ENCODE measurements at regions not wholly inside any gene's neighbourhood (a gene's known extent, or its start where the extent isn't known, plus 50 kb on each side); places are given as distances from the start of the nearest gene placed in this dataset.
"Not testable (repeated sequence)": the region's sequence is repeated elsewhere in the genome, so short reads cannot be mapped to it uniquely, and the experiment has no call there.

- no peak for TF ChIP-seq CTCF (IDR thresholded peaks at IDR 0.05; ENCODE audit: insufficient read depth, low read length, missing control alignments)
- no peak overlapping the region for H3K4me3 ChIP-seq (ENCODE audit: low read depth, low read length)
- ChIA-PET POLR2A (no interaction called here), CTCF (no interaction called here)
- DNase-seq (ENCODE audit: low read depth, low spot score), result no peak
Measured at GRCh38 chr17:53765609-53766008, 57.1 kb upstream of the KIF2B start.

GRCh38 chr17:53765129-53765528 is 57.6 kb upstream of the KIF2B start:
- no peak for TF ChIP-seq CTCF (IDR thresholded peaks at IDR 0.05; ENCODE audit: insufficient read depth, low read length, missing control alignments)
- no peak for DNase-seq (ENCODE audit: low read depth, low spot score)
- H3K4me3 ChIP-seq (ENCODE audit: low read depth, low read length), result no peak overlapping the region
- CTCF ChIA-PET, result no interaction called here
- POLR2A ChIA-PET, result no interaction called here

- H3K4me3 ChIP-seq (ENCODE audit: low read depth, low read length), result no peak overlapping the region
- ChIA-PET CTCF (no interaction called here), POLR2A (no interaction called here)
- DNase-seq (ENCODE audit: low read depth, low spot score), result no peak
- TF ChIP-seq CTCF (IDR thresholded peaks at IDR 0.05; ENCODE audit: insufficient read depth, low read length, missing control alignments), result no peak
Measured at GRCh38 chr17:53757559-53757958, 65.2 kb upstream of the KIF2B start.

- CTCF ChIA-PET; POLR2A ChIA-PET; H3K4me3 ChIP-seq (ENCODE audit: low read depth, low read length); DNase-seq (ENCODE audit: low read depth, low spot score): not testable (repeated sequence)
Measured at GRCh38 chr17:53757116-53757515, 65.6 kb upstream of the KIF2B start.

- no peak for DNase-seq (ENCODE audit: low read depth, low spot score)
- ChIA-PET POLR2A (no interaction called here), CTCF (no interaction called here)
- no peak for TF ChIP-seq CTCF (IDR thresholded peaks at IDR 0.05; ENCODE audit: insufficient read depth, low read length, missing control alignments)
- H3K4me3 ChIP-seq (ENCODE audit: low read depth, low read length), result no peak overlapping the region
Measured at GRCh38 chr17:53749178-53749577, 73.5 kb upstream of the KIF2B start.

GRCh38 chr17:53748159-53748820 is 74.4 kb upstream of the KIF2B start:
- H3K4me3 ChIP-seq (ENCODE audit: low read depth, low read length); CTCF ChIA-PET; DNase-seq (ENCODE audit: low read depth, low spot score); POLR2A ChIA-PET: not testable (repeated sequence)

- no peak for TF ChIP-seq CTCF (IDR thresholded peaks at IDR 0.05; ENCODE audit: insufficient read depth, low read length, missing control alignments)
- no peak for DNase-seq (ENCODE audit: low read depth, low spot score)
- ChIA-PET CTCF (no interaction called here), POLR2A (no interaction called here)
- H3K4me3 ChIP-seq (ENCODE audit: low read depth, low read length), result no peak overlapping the region
Measured at GRCh38 chr17:53740312-53740711, 82.4 kb upstream of the KIF2B start.

Measured in AG04449 (cell line).